ENCODE measurements at regions not wholly inside any gene's neighbourhood (a gene's known extent, or its start where the extent isn't known, plus 50 kb on each side); places are given as distances from the start of the nearest gene placed in this dataset.

DNA sequence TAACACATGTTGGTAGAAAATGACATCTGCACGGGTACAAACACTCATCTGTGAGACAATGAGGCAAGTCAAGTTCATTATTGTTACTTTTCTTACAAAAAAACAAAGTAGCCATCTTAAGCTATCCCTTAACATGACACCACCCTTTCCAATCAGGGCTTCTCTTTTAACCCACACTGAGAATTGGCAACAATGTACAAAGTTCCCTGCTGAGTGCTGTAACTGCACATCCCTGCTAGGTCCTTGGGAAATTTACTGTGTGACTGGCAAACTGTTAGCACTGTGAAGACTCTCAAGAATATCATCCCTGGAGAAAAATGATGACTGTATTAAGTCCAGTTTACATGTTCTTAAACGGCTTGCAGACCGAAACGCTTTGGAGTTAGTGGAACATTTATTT is 185.8 kb upstream of the PLD5 start:
- DNase-seq, result no peak
- TF ChIP-seq EP300 (IDR thresholded peaks at IDR 0.05), result no peak
- TF ChIP-seq POLR2AphosphoS5 (IDR thresholded peaks at IDR 0.05), result no peak
- no peak for TF ChIP-seq POLR2A (IDR thresholded peaks at IDR 0.05)
- TF ChIP-seq, protein P1, sequence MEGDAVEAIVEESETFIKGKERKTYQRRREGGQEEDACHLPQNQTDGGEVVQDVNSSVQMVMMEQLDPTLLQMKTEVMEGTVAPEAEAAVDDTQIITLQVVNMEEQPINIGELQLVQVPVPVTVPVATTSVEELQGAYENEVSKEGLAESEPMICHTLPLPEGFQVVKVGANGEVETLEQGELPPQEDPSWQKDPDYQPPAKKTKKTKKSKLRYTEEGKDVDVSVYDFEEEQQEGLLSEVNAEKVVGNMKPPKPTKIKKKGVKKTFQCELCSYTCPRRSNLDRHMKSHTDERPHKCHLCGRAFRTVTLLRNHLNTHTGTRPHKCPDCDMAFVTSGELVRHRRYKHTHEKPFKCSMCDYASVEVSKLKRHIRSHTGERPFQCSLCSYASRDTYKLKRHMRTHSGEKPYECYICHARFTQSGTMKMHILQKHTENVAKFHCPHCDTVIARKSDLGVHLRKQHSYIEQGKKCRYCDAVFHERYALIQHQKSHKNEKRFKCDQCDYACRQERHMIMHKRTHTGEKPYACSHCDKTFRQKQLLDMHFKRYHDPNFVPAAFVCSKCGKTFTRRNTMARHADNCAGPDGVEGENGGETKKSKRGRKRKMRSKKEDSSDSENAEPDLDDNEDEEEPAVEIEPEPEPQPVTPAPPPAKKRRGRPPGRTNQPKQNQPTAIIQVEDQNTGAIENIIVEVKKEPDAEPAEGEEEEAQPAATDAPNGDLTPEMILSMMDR (IDR thresholded peaks at IDR 0.05), result no peak
- H3K27me3 ChIP-seq, result no peaks in the 10 kb centered on the region
- no peak overlapping the region for H3K27ac ChIP-seq
- ATAC-seq (ENCODE audit: low FRiP score in 2 of 2), result no peak
- no peaks in the 10 kb centered on the region for H3K4me1 ChIP-seq
- H3K9me3 ChIP-seq, result no peaks in the 10 kb centered on the region
- 81 to 88% methylated on average over 4 of the region's 4 CpGs for WGBS, 2 donors
- H3K36me3 ChIP-seq, result no peaks in the 10 kb centered on the region
- no peak overlapping the region for H3K4me3 ChIP-seq

DNA sequence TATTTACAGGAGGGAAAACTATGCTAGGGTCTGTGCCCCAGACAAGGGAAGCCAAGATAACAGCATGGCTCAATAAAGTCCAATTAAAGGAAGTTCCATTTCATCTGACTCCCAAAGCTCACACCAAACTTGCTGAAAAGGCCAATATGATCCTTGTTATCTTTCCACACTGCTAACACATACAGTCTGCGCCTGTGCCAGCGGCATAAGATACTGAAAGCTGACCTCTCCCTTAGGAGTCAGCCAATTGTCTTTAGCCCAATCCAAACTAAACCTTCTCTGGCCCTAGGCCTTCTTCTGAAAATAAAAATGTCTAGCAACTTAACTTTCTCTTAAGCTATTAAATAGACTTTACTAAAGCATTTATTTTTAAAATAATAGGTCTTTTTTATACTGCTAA is 179.0 kb upstream of the PLD5 start:
- TF ChIP-seq POLR2AphosphoS5 (IDR thresholded peaks at IDR 0.05) (no peak), POLR2A (IDR thresholded peaks at IDR 0.05) (no peak), EP300 (IDR thresholded peaks at IDR 0.05) (no peak)
- TF ChIP-seq, protein P1 (IDR thresholded peaks at IDR 0.05), result no peak
- Histone ChIP-seq H3K9me3 (no peaks in the 10 kb centered on the region), H3K27ac (no peak overlapping the region), H3K4me3 (no peak overlapping the region), H3K27me3 (no peaks in the 10 kb centered on the region), H3K4me1 (no peaks in the 10 kb centered on the region), H3K36me3 (no peaks in the 10 kb centered on the region)
- ATAC-seq (ENCODE audit: low FRiP score in 2 of 2) (no peak), DNase-seq (no peak)
- 71% methylated on average over 2 of the region's 2 CpGs for whole genome bisulfite sequencing, 2 donors

DNA sequence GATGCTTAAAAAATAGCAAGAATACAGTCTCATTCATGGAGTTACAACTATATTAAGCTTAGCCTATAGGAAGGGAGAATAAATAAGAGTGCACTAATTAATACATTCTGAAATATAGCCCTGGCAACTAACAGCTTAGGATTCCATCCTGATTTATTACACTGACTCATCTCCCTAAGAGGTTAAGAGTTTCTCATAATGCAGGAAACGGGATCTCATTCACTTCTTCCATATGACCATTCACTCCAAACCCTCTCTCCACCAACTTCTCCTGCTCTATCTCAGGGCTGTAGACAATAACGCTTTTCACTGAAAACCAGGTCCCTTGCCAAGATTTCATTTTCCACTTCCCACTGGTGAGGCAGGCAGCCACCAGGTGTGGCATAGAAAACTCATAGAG is 168.5 kb upstream of the PLD5 start:
- no peak for ATAC-seq (ENCODE audit: low FRiP score in 2 of 2)
- TF ChIP-seq, protein P1 (IDR thresholded peaks at IDR 0.05), result no peak
- TF ChIP-seq EP300 (IDR thresholded peaks at IDR 0.05) (no peak), POLR2A (IDR thresholded peaks at IDR 0.05) (no peak), POLR2AphosphoS5 (IDR thresholded peaks at IDR 0.05) (no peak)
- 78 to 85% methylated on average over 2 of the region's 2 CpGs for WGBS, 2 donors
- no peak overlapping the region for H3K27ac ChIP-seq
- H3K4me1 ChIP-seq, result no peaks in the 10 kb centered on the region
- no peaks in the 10 kb centered on the region for H3K36me3 ChIP-seq
- H3K9me3 ChIP-seq, result no peaks in the 10 kb centered on the region
- H3K27me3 ChIP-seq, result no peaks in the 10 kb centered on the region
- H3K4me3 ChIP-seq, result no peak overlapping the region
- no peak for DNase-seq

DNA sequence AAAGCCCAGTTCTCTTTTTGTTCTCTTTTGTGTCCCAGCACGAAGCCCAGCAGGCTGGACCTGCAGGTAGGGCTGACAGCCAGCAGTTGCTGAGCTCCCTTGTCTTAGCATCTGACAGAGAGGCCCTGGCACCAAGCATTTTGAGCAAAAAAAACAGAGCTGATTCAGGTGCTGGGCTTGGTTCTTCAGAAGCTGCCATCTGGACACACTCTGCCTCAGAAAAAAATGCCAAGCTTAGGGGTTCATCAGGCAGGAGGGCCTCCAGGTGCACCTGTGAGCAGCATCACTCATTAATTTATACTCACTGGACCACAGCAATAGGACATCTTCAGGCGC is 167.1 kb upstream of the PLD5 start:
- no peaks in the 10 kb centered on the region for H3K9me3 ChIP-seq
- DNase-seq (no peak), ATAC-seq (ENCODE audit: low FRiP score in 2 of 2) (no peak)
- no peaks in the 10 kb centered on the region for H3K4me1 ChIP-seq
- 61 to 72% methylated on average over 2 of the region's 2 CpGs for WGBS, 2 donors
- H3K4me3 ChIP-seq, result no peak overlapping the region
- H3K27ac ChIP-seq, result no peak overlapping the region
- no peaks in the 10 kb centered on the region for H3K27me3 ChIP-seq
- no peaks in the 10 kb centered on the region for H3K36me3 ChIP-seq
- TF ChIP-seq POLR2AphosphoS5 (IDR thresholded peaks at IDR 0.05), result no peak
- no peak for TF ChIP-seq EP300 (IDR thresholded peaks at IDR 0.05)
- no peak for TF ChIP-seq POLR2A (IDR thresholded peaks at IDR 0.05)
- TF ChIP-seq, protein P1 (IDR thresholded peaks at IDR 0.05), result no peak

DNA sequence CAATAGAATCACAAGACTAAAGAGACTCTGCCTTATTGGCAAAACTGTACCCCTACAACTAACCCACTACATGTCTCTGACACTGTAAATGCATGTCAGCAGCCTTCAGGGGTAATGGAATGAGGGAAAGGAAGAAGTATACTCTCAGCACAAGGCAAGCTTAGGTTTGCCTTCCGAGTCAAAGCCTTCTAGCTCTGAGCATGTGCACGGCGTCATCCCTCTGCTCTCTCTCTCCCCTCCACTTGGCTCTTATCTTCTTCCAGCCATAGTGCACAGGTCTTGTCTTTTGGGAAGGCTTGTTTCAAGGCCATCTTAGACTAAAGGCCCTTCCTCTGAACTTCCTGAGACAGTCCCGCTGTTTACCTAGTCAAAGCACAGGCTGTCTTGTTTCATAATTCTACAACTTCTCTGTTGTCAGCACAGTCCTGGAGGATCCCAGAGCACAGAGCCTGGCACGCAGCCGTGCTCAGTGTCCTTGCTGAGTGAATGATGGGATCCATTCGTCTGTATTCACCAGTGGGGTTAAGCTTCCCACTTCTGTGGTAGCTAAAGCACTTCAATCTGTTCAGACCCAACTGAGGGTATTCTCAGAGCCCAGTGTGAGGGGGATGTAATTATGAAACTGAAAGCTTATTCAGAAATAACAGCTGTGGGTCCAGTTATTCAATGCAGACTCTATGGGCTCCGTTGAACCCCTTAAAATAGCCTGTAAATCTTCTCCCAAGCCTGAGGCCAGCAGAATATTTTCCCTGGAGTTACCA is 166.5 kb upstream of the PLD5 start:
- ATAC-seq (ENCODE audit: low FRiP score in 2 of 2), result peak in 1 of 2 donors; percentile 22
- DNase-seq, result no peak
- TF ChIP-seq EP300 (IDR thresholded peaks at IDR 0.05) (no peak), POLR2A (IDR thresholded peaks at IDR 0.05) (no peak), POLR2AphosphoS5 (IDR thresholded peaks at IDR 0.05) (no peak)
- TF ChIP-seq, protein P1 (IDR thresholded peaks at IDR 0.05), result no peak
- Histone ChIP-seq H3K4me1 (no peaks in the 10 kb centered on the region), H3K4me3 (no peak overlapping the region), H3K27ac (no peak overlapping the region), H3K9me3 (no peaks in the 10 kb centered on the region), H3K36me3 (no peaks in the 10 kb centered on the region), H3K27me3 (no peaks in the 10 kb centered on the region)
- WGBS, 2 donors, result 79 to 88% methylated on average over 8 of the region's 8 CpGs

Data from upper lobe of left lung (tissue), 6 donors.